ENCODE measurements at regions not wholly inside any gene's neighbourhood (a gene's known extent, or its start where the extent isn't known, plus 50 kb on each side); places are given as distances from the start of the nearest gene placed in this dataset.

DNA sequence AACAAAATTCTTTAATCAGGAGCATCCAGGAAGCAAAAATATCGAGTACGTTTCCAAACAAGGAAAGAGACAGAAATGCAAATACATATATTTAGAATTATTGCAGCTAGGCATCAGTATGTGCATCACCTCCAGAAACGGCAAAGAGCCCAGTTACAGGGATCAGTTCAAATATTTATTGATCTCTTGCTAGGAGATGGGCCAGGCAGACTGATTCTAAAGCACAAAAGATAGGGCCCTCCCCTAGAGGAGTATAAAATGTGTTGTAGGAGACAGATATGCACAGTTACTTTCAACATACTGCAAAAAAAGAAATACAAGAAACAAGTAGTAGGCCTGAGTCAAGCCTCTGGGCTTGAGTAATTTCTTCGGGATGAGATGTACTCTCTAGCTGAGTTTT is 80.7 kb upstream of the NHSL1 start:
- DNase-seq, result no peak

DNA sequence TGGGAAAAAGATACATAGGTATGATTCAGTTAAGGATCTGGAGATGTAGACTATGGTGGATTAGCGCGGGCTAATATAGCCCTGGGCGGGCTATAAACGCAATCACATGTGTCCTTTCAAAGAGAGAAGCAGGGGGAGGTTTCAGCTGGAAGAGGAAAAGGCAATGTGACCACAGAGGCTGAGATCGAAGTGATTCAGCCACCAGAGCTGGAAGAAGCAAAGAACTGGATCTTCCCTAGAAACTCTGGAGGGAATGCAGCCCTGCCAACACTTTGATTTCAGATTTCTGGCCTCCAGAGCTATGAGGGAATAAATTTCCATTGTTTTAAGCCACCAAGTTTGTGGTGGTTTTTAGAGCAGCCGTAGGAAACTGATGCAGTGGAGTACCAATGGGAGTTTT is 81.5 kb upstream of the NHSL1 start:
- DNase-seq, result no peak

DNA sequence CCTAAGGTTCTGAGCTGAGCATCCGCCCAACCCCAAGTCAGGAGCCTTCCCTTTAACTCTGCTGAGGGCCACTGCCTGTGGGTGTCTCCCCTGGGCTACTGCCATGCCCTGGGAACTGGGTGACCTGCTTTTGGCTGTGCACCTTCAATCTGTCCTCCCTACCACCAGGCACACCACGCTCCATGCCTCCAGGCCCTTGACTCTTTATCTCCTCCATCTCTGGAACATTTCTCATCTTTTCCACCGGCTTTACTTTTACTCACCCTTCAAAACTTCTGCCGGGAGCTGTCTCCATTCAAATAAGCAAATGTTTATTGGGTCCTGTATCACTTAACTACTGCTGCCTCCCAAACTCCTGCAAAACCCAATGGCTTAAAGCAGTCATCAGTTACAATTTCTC is 83.3 kb upstream of the NHSL1 start:
- no peak for DNase-seq

DNA sequence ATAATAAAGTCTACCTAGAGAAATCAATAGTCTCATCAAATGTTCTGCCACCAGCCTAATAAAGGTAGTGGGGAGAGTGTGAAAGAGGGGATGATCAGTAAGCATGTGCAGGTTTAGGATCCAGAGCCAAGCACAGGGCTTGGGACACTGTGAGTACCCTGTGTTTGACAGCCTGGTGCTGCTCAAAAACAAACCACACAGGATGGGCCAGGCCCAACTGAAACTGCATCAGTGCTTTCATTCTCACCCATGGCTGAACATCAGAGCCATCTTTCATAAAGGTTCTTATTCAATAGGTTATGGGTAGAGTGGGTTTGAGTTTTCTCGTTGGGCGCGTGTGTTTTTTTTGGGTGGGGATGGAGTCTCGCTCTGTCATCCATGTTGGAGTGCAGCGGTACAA is 87.3 kb upstream of the NHSL1 start:
- no peak for DNase-seq

DNA sequence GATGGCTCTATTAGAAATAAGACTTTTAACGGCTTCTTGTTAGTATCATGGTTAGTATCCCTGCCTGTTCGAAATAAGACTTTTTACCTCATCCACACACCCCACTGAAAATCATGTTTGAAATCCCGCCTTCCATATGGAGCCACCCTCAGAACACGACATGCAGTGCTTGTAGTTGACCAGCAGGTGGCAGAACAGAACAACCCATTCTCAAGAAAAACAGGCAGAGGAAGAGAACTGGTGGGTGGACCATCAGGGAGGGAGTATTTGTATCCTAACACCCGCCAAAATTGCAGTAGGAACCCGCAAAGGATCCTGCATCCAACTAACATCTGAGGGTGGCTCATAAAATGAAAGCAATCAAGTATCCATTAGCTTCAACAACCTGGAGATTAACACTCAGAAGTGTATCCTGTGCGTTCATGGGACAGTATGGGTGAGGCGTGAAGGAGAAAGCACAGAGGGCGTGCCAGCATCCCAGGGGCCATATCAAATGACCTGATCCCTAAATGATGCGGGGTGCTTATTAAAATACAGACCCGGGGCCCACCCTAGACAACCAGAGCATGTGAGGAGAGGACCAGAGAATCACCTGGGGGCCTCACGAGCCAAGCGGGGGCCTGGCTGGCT is 89.6 kb upstream of the NHSL1 start:
- DNase-seq, result peak; percentile 7

- no peak for DNase-seq
These were observed 91.8 kb upstream of the NHSL1 start for GRCh38 chr6:138590796-138591709.

DNA sequence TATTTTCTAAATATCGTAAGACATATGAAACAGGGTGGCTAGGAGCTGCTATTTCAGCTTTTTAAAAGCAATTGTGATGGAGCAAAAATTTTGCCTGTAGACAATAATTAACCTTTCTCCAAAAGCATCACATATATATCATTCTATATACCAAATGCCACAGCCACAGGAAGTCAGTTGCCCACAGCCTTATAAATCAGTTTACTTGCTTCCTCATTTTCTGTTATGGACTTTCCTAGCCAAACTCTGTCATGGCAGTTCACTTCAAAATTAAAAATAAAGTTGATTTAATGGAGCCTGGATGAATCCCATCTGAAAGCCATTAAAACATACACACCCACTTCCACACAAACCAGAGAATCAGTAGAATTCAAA is 93.4 kb upstream of the NHSL1 start:
- DNase-seq, result no peak

GRCh38 chr6:138593124-138593877 is 94.0 kb upstream of the NHSL1 start:
- DNase-seq, result no peak

GRCh38 chr6:138593909-138594757 is 94.8 kb upstream of the NHSL1 start:
- DNase-seq, result no peak

DNA sequence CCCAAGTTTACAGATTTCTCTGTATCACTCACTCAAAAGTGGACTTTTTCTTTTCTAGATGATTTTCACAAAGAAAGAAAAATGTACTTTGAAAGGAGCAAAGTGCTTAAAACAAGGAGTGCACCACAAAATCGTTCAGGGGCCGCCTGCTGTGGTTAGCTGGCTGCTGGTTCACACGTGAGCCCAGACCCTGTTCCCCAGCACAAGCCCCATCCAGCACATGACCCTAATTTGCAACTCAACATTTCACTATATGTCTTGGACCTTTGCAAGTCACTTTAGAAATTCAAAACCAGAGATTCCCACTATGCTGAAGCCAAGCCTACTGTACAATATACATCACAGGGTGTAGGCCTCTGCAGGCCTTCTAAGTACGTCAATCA is 95.5 kb upstream of the NHSL1 start:
- DNase-seq, result no peak

- no peak for DNase-seq
These were observed 96.8 kb upstream of the NHSL1 start for GRCh38 chr6:138596126-138596525.

DNA sequence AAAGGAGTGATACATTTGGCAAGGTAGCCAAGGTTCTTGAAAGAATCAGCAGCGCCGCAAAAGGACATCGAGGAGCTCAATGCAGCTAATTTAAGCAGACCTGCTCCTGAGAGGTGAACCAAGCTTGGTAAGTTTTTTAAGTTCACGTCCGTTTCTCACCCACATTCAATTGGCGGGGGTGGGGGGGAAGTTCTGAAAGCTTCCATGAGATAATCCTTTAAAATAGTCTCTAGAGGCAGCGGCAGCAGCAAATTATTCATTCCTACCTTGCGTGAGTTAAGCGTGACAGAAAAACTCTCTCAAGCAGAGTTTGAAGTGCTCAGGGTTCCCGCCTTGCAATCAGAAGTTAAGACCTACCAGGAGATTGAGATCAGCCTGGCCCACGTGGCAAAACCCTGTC is 97.3 kb upstream of the NHSL1 start:
- no peak for DNase-seq

GRCh38 chr6:138597336-138597735 is 98.0 kb upstream of the NHSL1 start:
- no peak for DNase-seq

- no peak for DNase-seq
These were observed 99.4 kb upstream of the NHSL1 start for GRCh38 chr6:138598562-138599173.

DNA sequence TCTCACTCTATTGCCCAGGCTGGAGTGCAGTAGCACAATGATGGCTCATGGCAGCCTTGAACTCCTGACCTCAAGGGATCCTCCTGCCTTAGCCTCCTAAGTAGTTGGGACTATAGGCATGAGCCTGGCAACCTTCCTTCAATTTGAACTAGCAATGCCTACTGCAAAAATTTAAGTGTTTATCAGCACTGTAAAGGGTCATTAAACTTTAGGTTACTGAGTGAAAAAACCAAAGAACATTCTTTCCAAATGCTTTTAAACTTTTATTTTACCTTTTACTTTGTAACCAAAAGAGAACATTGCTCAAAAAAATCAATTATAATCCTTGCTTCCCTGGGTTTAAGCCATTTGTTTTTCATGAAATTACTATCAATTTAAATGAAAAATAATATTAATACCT is 101.0 kb upstream of the NHSL1 start:
- DNase-seq, result no peak

DNA sequence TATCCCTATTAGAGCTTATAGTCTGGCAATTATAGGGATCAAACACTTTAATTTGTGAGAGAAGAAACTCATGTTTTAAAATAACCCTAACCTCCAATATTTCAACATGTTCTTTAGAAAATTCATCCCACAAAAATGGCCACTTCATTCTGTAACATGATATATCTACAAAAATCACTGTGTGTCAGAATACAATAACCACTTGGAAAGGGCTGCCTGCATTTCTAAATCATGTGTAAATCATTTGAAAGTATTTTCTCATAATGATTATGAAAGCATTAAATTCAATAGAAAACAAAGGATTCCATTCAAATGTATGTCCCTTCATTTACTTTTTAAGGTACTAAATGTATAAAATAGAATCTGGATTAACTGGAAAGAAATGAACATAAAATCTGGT is 101.4 kb upstream of the NHSL1 start:
- no peak for DNase-seq

- no peak for DNase-seq
These were observed 101.8 kb upstream of the NHSL1 start for GRCh38 chr6:138601128-138601527.

DNA sequence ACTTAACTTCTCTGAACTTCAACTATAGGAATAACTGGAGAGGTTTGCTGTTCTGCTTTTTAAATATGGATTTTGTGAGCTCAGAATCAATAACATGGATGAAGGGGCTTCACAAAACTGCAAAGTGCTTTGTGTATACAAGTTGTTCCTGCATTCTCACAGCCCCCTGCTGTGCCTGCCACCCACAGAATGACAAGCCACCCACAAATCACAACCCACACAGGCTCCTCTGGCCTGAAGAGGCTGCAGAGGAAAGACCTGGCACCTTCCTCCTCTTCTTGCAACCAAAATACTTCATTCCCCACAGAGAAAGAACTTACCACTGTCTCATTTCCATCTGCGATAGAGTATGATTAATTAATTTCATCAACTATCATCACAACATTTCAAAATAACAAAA is 106.7 kb upstream of the NHSL1 start:
- DNase-seq, result no peak

DNA sequence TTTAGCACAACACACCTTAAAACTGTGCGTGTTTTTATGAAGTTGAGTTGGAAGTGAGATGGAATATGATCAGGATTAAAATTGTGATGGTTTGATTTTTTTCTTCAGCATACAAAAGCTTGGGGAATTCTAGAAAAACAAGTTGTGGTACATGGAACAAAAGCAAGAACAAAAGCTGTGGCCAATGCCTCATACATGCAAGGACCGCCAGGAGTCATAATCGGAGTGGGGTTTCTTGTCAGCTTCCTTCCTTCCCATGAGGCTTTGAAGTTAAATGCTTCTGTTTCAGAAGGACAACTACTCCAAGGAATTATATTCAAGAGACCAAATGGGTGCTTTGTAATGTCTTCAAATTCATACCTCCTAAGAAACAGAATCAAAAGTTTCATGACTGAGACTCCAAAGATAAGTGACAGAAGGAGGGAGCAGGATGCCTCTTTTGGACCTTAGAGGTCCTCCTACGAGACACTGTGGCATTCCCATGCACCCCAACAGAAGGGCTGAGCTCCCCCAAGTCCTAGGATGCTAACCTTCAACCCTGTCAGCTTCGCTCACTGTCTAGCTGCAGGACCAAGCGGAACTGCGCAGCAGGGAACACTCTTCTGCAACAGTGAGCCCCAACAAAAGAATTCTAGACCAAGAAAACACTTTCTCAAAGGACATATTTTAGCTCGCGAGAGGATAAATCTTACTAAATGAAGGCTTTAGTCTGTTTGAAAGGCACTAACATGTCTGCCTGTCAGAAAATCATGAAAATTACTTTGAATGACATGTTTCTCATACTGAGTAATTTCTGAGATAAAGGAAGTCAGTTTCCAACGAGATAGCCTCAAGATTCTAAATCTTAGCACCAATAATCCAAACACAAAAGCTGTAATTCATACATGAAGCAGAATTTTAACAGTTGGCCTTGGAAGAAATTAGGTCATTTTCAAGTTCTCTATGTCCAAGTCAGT is 108.5 kb upstream of the NHSL1 start:
- no peak for DNase-seq

GRCh38 chr6:138608896-138609295 is 109.6 kb upstream of the NHSL1 start:
- no peak for DNase-seq

- no peak for DNase-seq
These were observed 110.6 kb upstream of the NHSL1 start for GRCh38 chr6:138609801-138610430.
